ENCODE measurements at regions not wholly inside any gene's neighbourhood (a gene's known extent, or its start where the extent isn't known, plus 50 kb on each side); places are given as distances from the start of the nearest gene placed in this dataset.
A peak's percentile ranks its signal among the peaks of the same experiment; 100 is the strongest.

- Histone ChIP-seq H2AK5ac (ENCODE audit: insufficient read length, low read length) (no peak overlapping the region), H4K5ac (ENCODE audit: insufficient read length, low read depth, low read length) (no peak overlapping the region), H3T11ph (ENCODE audit: low read length) (no peak overlapping the region), H3K14ac (ENCODE audit: insufficient read depth, low read length) (no peak overlapping the region; the same call in 1 of the 2 replicates), H3K4me2 (ENCODE audit: insufficient read depth, insufficient read length, low read length) (no peak overlapping the region), H3K56ac (ENCODE audit: insufficient read length, low read depth, low read length) (no peak overlapping the region), H2BK20ac (ENCODE audit: low read depth, low read length, poor library complexity, severe bottlenecking) (no peak overlapping the region), H3K9me3 (ENCODE audit: control insufficient read depth, low read depth, low read length) (no peaks in the 10 kb centered on the region), H3K79me1 (ENCODE audit: insufficient read depth, low read depth, low read length, poor library complexity, severe bottlenecking) (no peaks in the 10 kb centered on the region), H2BK120ac (ENCODE audit: low read depth, low read length, poor library complexity, severe bottlenecking) (no peak overlapping the region), H4K91ac (ENCODE audit: insufficient read length, low read depth, low read length) (no peak overlapping the region), H3K18ac (ENCODE audit: insufficient read length, low read depth, low read length) (no peak overlapping the region), H3K4me1 (ENCODE audit: insufficient read depth, low read length) (no peaks in the 10 kb centered on the region), H3K23ac (ENCODE audit: insufficient read length, low read depth, low read length) (no peak overlapping the region), H3K79me2 (ENCODE audit: insufficient read depth, low read length) (no peaks in the 10 kb centered on the region), H3K27me3 (ENCODE audit: insufficient read depth, low read length) (no peaks in the 10 kb centered on the region), H3K4ac (ENCODE audit: low read depth, low read length) (no peak overlapping the region), H4K20me1 (ENCODE audit: control insufficient read depth, insufficient read depth, insufficient read length) (no peaks in the 10 kb centered on the region), H3K9ac (ENCODE audit: extremely low read depth, insufficient read length, low read length) (no peak overlapping the region), H4K8ac (replicated peaks; ENCODE audit: insufficient read length, low read depth, low read length) (no peak overlapping the region), H2BK5ac (ENCODE audit: insufficient read length, low read length) (no peak overlapping the region), H3K27ac (ENCODE audit: insufficient read length, low read depth, low read length) (no peak overlapping the region), H2BK15ac (ENCODE audit: low read depth, low read length) (no peak overlapping the region), H3K23me2 (ENCODE audit: insufficient read length, low read depth, low read length, poor library complexity, severe bottlenecking) (no peaks in the 10 kb centered on the region), H2BK12ac (ENCODE audit: insufficient read length, low read depth, low read length) (no peak overlapping the region), H2AFZ (ENCODE audit: low read length) (no peak overlapping the region)
- Mint-ChIP-seq H3K27me3 (ENCODE audit: low read depth) (no peaks in the 10 kb centered on the region), H3K36me3 (ENCODE audit: insufficient read depth in 1 of 3, low read depth in 3 of 3) (no peaks in the 10 kb centered on the region), H3K27ac (no peak overlapping the region), H3K4me1 (no peaks in the 10 kb centered on the region), H3K9me3 (no peaks in the 10 kb centered on the region; a peak in 1 of 5 replicates), H3K4me3 (no peak overlapping the region)
- no peak for TF ChIP-seq CTCF (conservative IDR thresholded peaks at IDR 0.05)
- DNase-seq, result peak; percentile 9
- WGBS (ENCODE audit: extremely low coverage, insufficient read length, low lambda C conversion rate), result no CpG with 5 or more reads among the region's 7 CpGs
Observed at GRCh38 chr15:70556779-70557178, 206.6 kb downstream of the UACA start.
